Uterus (tissue), 3 donors: ENCODE measurements at regions not wholly inside any gene's neighbourhood (a gene's known extent, or its start where the extent isn't known, plus 50 kb on each side); places are given as distances from the start of the nearest gene placed in this dataset.

Source experiments
- DNase-seq, 2 donors: peaks; one replicate each; pipeline ENCODE4 v3.0.0-alpha.2; 2019 to 2020
- H3K27ac ChIP-seq, 2 donors: fragments of 200-600 bp; sonication (generic); 1 replicate in 1 of 2; 2 replicates in 1 of 2; pipeline ENCODE4 v1.5.1; 2016 to 2018
- H3K27me3 ChIP-seq, 2 donors: fragments of 200-600 bp; sonication (generic); one replicate each; pipeline ENCODE4 v1.5.1; 2018 to 2019; ENCODE audit warnings: control low read depth in 1 of 2
- H3K36me3 ChIP-seq, 2 donors: fragments of 200-600 bp; sonication (generic); one replicate each; pipeline ENCODE4 v1.5.1; 2019; ENCODE audit warnings: control low read depth in 1 of 2
- H3K4me1 ChIP-seq, 2 donors: fragments of 200-600 bp; sonication (generic); one replicate each; pipeline ENCODE4 v1.5.1; 2018 to 2019; ENCODE audit warnings: control low read depth in 1 of 2
- H3K4me3 ChIP-seq, 2 donors: fragments of 200-600 bp; sonication (generic); 1 replicate in 1 of 2; 2 replicates in 1 of 2; pipeline ENCODE4 v1.5.1; 2018 to 2019; ENCODE audit warnings: mild to moderate bottlenecking in 1 of 2
- H3K9me3 ChIP-seq, 2 donors: fragments of 200-600 bp; sonication (generic); one replicate each; pipeline ENCODE4 v1.5.1; 2019; ENCODE audit warnings: control low read depth in 1 of 2
- POLR2A ChIP-seq, 2 donors: fragments of 450-650 bp; IDR thresholded peaks; one replicate each; pipeline ENCODE4 v1.6.1; 2016; ENCODE audit warnings: antibody characterized with exemption in 2 of 2, mild to moderate bottlenecking in 1 of 2, moderate library complexity in 1 of 2
- intact Hi-C: fragments of 100-400 bp; cut with DNase I; formaldehyde crosslinking; loops from one replicate; pipeline ENCODE4 v1.15.1; 2023; ENCODE audit warnings: low total_unique reads
- TF ChIP-seq, protein P1 (sequence below), 4 experiments: fragments of 200-600 bp in 2 of 4; fragments of 450-650 bp in 2 of 4; sonication (generic) in 2 of 4; IDR thresholded peaks; one replicate each; pipeline ENCODE4 v1.5.1; 2016 to 2019; ENCODE audit warnings: antibody characterized with exemption in 4 of 4, mild to moderate bottlenecking in 2 of 4, moderate library complexity in 1 of 4
- donor health status: DM: yes; HTN: yes; CAD: no.

DNA sequence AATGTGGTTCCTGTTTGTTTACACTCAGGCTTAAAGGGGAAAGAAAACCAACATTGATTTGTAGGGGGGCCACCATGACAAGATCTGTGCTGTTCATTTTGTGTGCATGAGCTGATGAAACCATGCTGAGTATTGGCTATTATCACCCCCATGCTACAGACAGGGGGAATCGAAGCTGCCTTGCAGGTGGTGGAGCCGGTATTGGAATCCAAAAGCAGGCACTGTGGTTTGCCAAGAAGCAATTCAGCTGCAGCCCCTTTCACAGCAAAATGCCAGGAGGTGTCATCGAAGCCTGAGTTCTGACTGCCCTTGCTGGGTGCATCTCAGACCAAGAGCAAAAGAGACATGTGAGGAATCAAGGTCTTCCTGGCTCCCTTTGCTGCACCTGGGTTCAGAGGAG, 221.9 kb downstream of the UXS1 start:
- Histone ChIP-seq H3K4me1 (no peaks in the 10 kb centered on the region), H3K36me3 (no peaks in the 10 kb centered on the region), H3K27ac (no peak overlapping the region), H3K27me3 (no peaks in the 10 kb centered on the region), H3K9me3 (no peaks in the 10 kb centered on the region), H3K4me3 (no peak overlapping the region)
- no peak for TF ChIP-seq POLR2A (IDR thresholded peaks at IDR 0.05)
- TF ChIP-seq, protein P1, sequence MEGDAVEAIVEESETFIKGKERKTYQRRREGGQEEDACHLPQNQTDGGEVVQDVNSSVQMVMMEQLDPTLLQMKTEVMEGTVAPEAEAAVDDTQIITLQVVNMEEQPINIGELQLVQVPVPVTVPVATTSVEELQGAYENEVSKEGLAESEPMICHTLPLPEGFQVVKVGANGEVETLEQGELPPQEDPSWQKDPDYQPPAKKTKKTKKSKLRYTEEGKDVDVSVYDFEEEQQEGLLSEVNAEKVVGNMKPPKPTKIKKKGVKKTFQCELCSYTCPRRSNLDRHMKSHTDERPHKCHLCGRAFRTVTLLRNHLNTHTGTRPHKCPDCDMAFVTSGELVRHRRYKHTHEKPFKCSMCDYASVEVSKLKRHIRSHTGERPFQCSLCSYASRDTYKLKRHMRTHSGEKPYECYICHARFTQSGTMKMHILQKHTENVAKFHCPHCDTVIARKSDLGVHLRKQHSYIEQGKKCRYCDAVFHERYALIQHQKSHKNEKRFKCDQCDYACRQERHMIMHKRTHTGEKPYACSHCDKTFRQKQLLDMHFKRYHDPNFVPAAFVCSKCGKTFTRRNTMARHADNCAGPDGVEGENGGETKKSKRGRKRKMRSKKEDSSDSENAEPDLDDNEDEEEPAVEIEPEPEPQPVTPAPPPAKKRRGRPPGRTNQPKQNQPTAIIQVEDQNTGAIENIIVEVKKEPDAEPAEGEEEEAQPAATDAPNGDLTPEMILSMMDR (IDR thresholded peaks at IDR 0.05), result no peak
- no peak for DNase-seq
- intact Hi-C loops, result no loop called here

DNA sequence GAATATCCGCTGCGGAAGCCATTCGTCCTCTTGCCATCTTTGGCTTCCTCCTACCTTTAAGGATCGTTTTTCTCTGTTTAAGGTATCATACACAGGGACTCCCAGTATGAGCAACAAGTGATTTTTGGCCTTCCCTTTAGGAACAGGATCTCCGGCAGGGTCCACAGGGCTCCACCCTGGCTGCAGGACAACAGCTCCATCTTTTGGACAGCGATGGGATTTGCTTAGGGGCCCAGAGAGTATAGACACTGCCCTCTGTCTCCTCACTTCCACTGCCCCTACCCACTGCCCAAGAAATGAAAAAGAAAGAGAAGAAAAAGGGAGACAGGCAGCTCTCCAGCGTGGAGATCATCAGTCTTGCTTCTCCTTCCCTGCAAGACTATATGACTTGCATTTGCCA, 224.5 kb downstream of the UXS1 start:
- H3K4me1 ChIP-seq, result no peaks in the 10 kb centered on the region
- TF ChIP-seq POLR2A (IDR thresholded peaks at IDR 0.05), result no peak
- TF ChIP-seq, protein P1 (IDR thresholded peaks at IDR 0.05), result no peak
- H3K36me3 ChIP-seq, result no peaks in the 10 kb centered on the region
- H3K27me3 ChIP-seq, result no peaks in the 10 kb centered on the region
- no peaks in the 10 kb centered on the region for H3K9me3 ChIP-seq
- DNase-seq, result no peak
- intact Hi-C loops, result no loop called here
- H3K27ac ChIP-seq, result no peak overlapping the region
- H3K4me3 ChIP-seq, result no peak overlapping the region

DNA sequence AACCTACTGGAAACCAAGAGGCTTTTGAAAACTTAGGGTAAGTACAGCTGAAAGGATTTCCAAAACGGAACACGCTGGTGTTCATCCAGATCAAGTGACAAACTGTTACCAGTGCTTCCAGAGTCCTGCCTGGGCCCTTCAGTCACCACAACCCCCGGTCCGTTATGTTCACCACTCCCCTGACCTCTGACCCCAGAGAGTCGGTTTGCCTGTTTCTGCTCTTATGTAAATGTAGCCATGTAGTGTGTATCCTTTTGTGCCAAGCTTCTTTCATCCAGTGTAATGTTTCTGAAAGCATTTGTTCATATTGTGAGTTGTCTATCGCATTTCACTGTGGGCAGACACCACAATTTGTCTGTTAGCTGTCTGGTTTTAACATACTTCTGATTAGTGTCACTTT, 217.5 kb downstream of the NCK2 start:
- Histone ChIP-seq H3K9me3 (no peaks in the 10 kb centered on the region), H3K4me3 (no peak overlapping the region), H3K36me3 (no peaks in the 10 kb centered on the region), H3K27me3 (no peaks in the 10 kb centered on the region), H3K4me1 (no peaks in the 10 kb centered on the region), H3K27ac (no peak overlapping the region)
- DNase-seq, result no peak
- no peak for TF ChIP-seq POLR2A (IDR thresholded peaks at IDR 0.05)
- TF ChIP-seq, protein P1 (IDR thresholded peaks at IDR 0.05), result no peak
- intact Hi-C loops, result no loop called here

DNA sequence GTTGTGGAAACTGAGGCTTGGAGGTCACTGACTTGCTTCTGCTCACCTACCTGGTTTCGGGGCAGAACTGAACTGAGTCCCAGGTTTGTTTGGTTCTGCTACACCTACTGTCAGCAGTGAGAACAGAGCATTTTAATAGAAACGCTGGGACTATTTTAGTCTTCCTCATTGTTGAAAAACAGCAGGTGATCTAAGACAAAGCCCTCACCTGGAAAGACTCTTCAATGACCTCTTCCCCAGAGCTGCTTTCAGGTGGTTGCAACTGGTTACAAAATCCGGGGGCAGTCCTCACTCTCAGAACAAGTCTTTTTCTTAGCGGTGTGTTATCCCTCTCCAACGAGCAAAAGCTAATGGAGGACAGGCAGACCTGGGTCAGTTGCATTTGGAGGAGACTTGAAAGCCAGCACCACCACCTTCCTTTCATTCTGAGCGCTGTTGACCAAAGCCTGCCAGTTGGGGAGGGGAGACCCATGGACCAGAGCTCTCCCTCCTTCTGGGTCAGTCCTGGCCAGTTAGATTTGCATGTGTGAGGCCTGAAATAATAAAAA, 217.0 kb downstream of the NCK2 start:
- no peaks in the 10 kb centered on the region for H3K27me3 ChIP-seq
- H3K27ac ChIP-seq, result no peak overlapping the region
- intact Hi-C loops, result no loop called here
- no peaks in the 10 kb centered on the region for H3K9me3 ChIP-seq
- H3K4me1 ChIP-seq, result no peaks in the 10 kb centered on the region
- TF ChIP-seq, protein P1 (IDR thresholded peaks at IDR 0.05), result no peak
- no peak for TF ChIP-seq POLR2A (IDR thresholded peaks at IDR 0.05)
- no peaks in the 10 kb centered on the region for H3K36me3 ChIP-seq
- DNase-seq, result no peak
- H3K4me3 ChIP-seq, result no peak overlapping the region

DNA sequence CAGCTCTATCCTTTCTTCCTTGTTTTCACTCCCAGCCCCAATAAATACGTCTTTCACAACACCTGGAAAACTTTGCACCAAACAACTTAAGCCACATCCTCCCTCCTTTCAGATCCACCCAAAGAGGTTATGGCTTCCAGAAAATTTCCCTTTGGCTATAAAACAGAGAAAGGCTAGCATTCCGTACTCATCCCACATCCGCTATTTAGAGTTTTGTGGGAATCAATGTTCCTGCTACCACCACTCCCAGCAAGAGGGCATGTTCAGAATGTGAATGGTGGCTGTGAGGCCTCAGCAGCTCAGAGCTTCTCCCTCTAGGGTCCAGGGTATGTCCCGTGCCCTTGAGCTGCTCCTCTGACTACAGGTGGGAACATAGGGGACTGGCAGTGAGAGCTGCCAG, 214.6 kb downstream of the NCK2 start:
- H3K27ac ChIP-seq, result no peak overlapping the region
- DNase-seq, result no peak

More for the DNA sequence above, 214.6 kb downstream of the NCK2 start:
- intact Hi-C loops, result no loop called here
- no peak overlapping the region for H3K4me3 ChIP-seq
- H3K4me1 ChIP-seq, result no peaks in the 10 kb centered on the region
- TF ChIP-seq, protein P1 (IDR thresholded peaks at IDR 0.05), result no peak
- TF ChIP-seq POLR2A (IDR thresholded peaks at IDR 0.05), result no peak
- no peaks in the 10 kb centered on the region for H3K9me3 ChIP-seq
- H3K27me3 ChIP-seq, result no peaks in the 10 kb centered on the region
- no peaks in the 10 kb centered on the region for H3K36me3 ChIP-seq
